Mesenchymal stem cell (in vitro differentiated cells and primary cell): ENCODE measurements at regions not wholly inside any gene's neighbourhood (a gene's known extent, or its start where the extent isn't known, plus 50 kb on each side); places are given as distances from the start of the nearest gene placed in this dataset.

Experiments used
- DNase-seq: peaks from one replicate; pipeline ENCODE4 v3.0.0-alpha.2; 2013
- H2AFZ ChIP-seq: one replicate; pipeline ENCODE4 v1.6.1; 2013; ENCODE audit warnings: low read depth, mild to moderate bottlenecking, control low read depth, inconsistent platforms, low read length, moderate library complexity
- H2AK5ac ChIP-seq: 2 replicates; pipeline ENCODE4 v1.6.1; 2013; ENCODE audit warnings: low read length, moderate library complexity, mild to moderate bottlenecking, inconsistent platforms; ENCODE audit not compliant: severe bottlenecking
- H2BK120ac ChIP-seq: one replicate; pipeline ENCODE4 v1.6.1; 2013; ENCODE audit warnings: low read depth, mild to moderate bottlenecking, inconsistent platforms, low read length, moderate library complexity
- H2BK12ac ChIP-seq, 2 experiments: one replicate each; pipeline ENCODE4 v1.6.1; 2013; ENCODE audit warnings: inconsistent platforms in 2 of 2, low read length in 2 of 2, mild to moderate bottlenecking in 2 of 2, moderate library complexity in 2 of 2, control low read depth in 1 of 2
- H2BK15ac ChIP-seq: one replicate; pipeline ENCODE4 v1.6.1; 2013; ENCODE audit warnings: mild to moderate bottlenecking, low read depth, inconsistent platforms; ENCODE audit not compliant: poor library complexity, severe bottlenecking
- H2BK5ac ChIP-seq: 2 replicates; pipeline ENCODE4 v1.6.1; 2013; ENCODE audit warnings: low read depth, mild to moderate bottlenecking, low read length, control low read depth, inconsistent platforms; ENCODE audit not compliant: poor library complexity, severe bottlenecking
- H3K14ac ChIP-seq, 2 experiments: one replicate each; pipeline ENCODE4 v1.6.1; 2013; ENCODE audit warnings: inconsistent platforms in 2 of 2, low read length in 2 of 2, control low read depth in 1 of 2, mild to moderate bottlenecking in 1 of 2, moderate library complexity in 1 of 2
- H3K18ac ChIP-seq, 2 experiments: one replicate each; pipeline ENCODE4 v1.6.1; 2013; ENCODE audit warnings: inconsistent platforms in 2 of 2, low read length in 2 of 2, control low read depth in 1 of 2, low read depth in 1 of 2, mild to moderate bottlenecking in 1 of 2
- H3K23ac ChIP-seq, 2 experiments: one replicate each; pipeline ENCODE4 v1.6.1; 2013; ENCODE audit warnings: inconsistent platforms in 2 of 2, low read length in 2 of 2, mild to moderate bottlenecking in 2 of 2, moderate library complexity in 2 of 2, control low read depth in 1 of 2
- H3K27ac ChIP-seq: 2 replicates; pipeline ENCODE4 v1.5.1; 2013; ENCODE audit warnings: mild to moderate bottlenecking, moderate library complexity, low read length, control low read depth, inconsistent platforms; ENCODE audit not compliant: poor library complexity, severe bottlenecking
- H3K27me3 ChIP-seq, 2 experiments: 2 replicates each; pipeline versions ENCODE4 v1.6.1 to v1.7.0; 2013; ENCODE audit warnings: low read length in 2 of 2, mild to moderate bottlenecking in 2 of 2, moderate library complexity in 2 of 2, control low read depth in 1 of 2, inconsistent platforms in 1 of 2; ENCODE audit not compliant: control insufficient read depth in 1 of 2, insufficient read depth in 1 of 2
- H3K36me3 ChIP-seq, 2 experiments: 2 replicates each; pipeline versions ENCODE4 v1.6.1 to v1.7.0; 2013; ENCODE audit warnings: low read length in 2 of 2, control low read depth in 1 of 2, inconsistent platforms in 1 of 2, low read depth in 1 of 2, mild to moderate bottlenecking in 1 of 2; ENCODE audit not compliant: insufficient read depth in 2 of 2, control insufficient read depth in 1 of 2
- H3K4ac ChIP-seq, 2 experiments: one replicate each; pipeline ENCODE4 v1.6.1; 2013; ENCODE audit warnings: inconsistent platforms in 2 of 2, low read length in 2 of 2, mild to moderate bottlenecking in 2 of 2, moderate library complexity in 2 of 2, control low read depth in 1 of 2, low read depth in 1 of 2
- H3K4me1 ChIP-seq: 2 replicates; pipeline ENCODE4 v1.6.1; 2013; ENCODE audit warnings: low read depth, low read length, control low read depth; ENCODE audit not compliant: control insufficient read depth, insufficient read depth
- H3K4me2 ChIP-seq: 2 replicates; pipeline ENCODE4 v1.6.1; 2013; ENCODE audit warnings: low read length, mild to moderate bottlenecking, inconsistent platforms; ENCODE audit not compliant: poor library complexity, severe bottlenecking
- H3K4me3 ChIP-seq, 2 experiments: 2 replicates each; pipeline versions ENCODE4 v1.5.1 to v1.7.0; 2013; ENCODE audit warnings: low read length in 2 of 2, mild to moderate bottlenecking in 2 of 2, control low read depth in 1 of 2, low read depth in 1 of 2; ENCODE audit not compliant: insufficient read depth in 1 of 2
- H3K79me1 ChIP-seq: replicated peaks from 2 replicates; pipeline ENCODE4 v1.6.1; 2013; ENCODE audit warnings: mild to moderate bottlenecking, control low read depth, low read length, inconsistent platforms; ENCODE audit not compliant: poor library complexity, severe bottlenecking
- H3K9ac ChIP-seq: 2 replicates; pipeline ENCODE4 v1.7.0; 2013; ENCODE audit warnings: mild to moderate bottlenecking, low read length, moderate library complexity
- H3K9me3 ChIP-seq: 2 replicates; pipeline ENCODE4 v1.7.0; 2013; ENCODE audit warnings: mild to moderate bottlenecking, low read length; ENCODE audit not compliant: control insufficient read depth
- H4K8ac ChIP-seq: one replicate; pipeline ENCODE4 v1.6.1; 2013; ENCODE audit warnings: inconsistent platforms, mild to moderate bottlenecking, low read length, moderate library complexity
- H4K91ac ChIP-seq: one replicate; pipeline ENCODE4 v1.6.1; 2013; ENCODE audit warnings: mild to moderate bottlenecking, low read length, inconsistent platforms
- WGBS: methylation state at CpG from one replicate; pipeline ENCODE4 v1.1.7; 2013; ENCODE audit warnings: mixed read lengths; 5-methylcytosine and 5-hydroxymethylcytosine counted together

- Histone ChIP-seq H3K23ac (no peak overlapping the region), H3K4me3 (no peak overlapping the region), H2BK15ac (peak overlapping the region; percentile 33), H2BK12ac (peak overlapping the region; percentile 12 to 52), H3K9ac (no peak overlapping the region), H3K27me3 (no peaks in the 10 kb centered on the region), H3K27ac (peak overlapping the region; percentile 50), H3K14ac (no peak overlapping the region), H2BK120ac (peak overlapping the region; percentile 52), H3K9me3 (no peaks in the 10 kb centered on the region), H3K79me1 (peaks cover 8% of the 10 kb centered on the region), H3K18ac (peak overlapping the region; percentile 25 to 55), H4K91ac (peak overlapping the region; percentile 35), H3K36me3 (no peaks in the 10 kb centered on the region), H4K8ac (no peak overlapping the region), H2AK5ac (peak overlapping the region; percentile 100), H3K4me1 (peaks cover 12% of the 10 kb centered on the region), H3K4me2 (no peak overlapping the region), H2BK5ac (peak overlapping the region; percentile 92), H2AFZ (no peak overlapping the region), H3K4ac (no peak overlapping the region)
- 90% methylated on average over 3 of the region's 3 CpGs for WGBS
- DNase-seq: no peak
Measured at GRCh38 chr12:75822416-75822815, 209.2 kb downstream of the PHLDA1 start.

- H3K79me1 ChIP-seq: peaks cover 8% of the 10 kb centered on the region
- H4K8ac ChIP-seq: no peak overlapping the region
- H3K36me3 ChIP-seq: no peaks in the 10 kb centered on the region
- DNase-seq: no peak
- no peak overlapping the region for H3K4me2 ChIP-seq
- no peak overlapping the region for H3K14ac ChIP-seq
- H2AK5ac ChIP-seq: peak overlapping the region; percentile 94
- H3K27me3 ChIP-seq: no peaks in the 10 kb centered on the region
- H2BK12ac ChIP-seq: no peak overlapping the region
- no peak overlapping the region for H2AFZ ChIP-seq
- WGBS: 97% methylated on average over 8 of the region's 10 CpGs
- peaks cover 13% of the 10 kb centered on the region for H3K4me1 ChIP-seq
- no peak overlapping the region for H2BK120ac ChIP-seq
- H3K4me3 ChIP-seq: peak overlapping the region in 1 of 2 experiments; percentile 18
- H3K4ac ChIP-seq: no peak overlapping the region
- H2BK15ac ChIP-seq: no peak overlapping the region
- peak overlapping the region; percentile 63 for H3K27ac ChIP-seq
- H3K9ac ChIP-seq: peak overlapping the region; percentile 72
- no peak overlapping the region for H4K91ac ChIP-seq
- H3K9me3 ChIP-seq: no peaks in the 10 kb centered on the region
- H3K23ac ChIP-seq: no peak overlapping the region
- H3K18ac ChIP-seq: no peak overlapping the region
- H2BK5ac ChIP-seq: no peak overlapping the region
Measured at GRCh38 chr12:75820848-75821578, 210.6 kb downstream of the PHLDA1 start.

- Histone ChIP-seq H2BK12ac (no peak overlapping the region), H3K4ac (no peak overlapping the region), H3K14ac (no peak overlapping the region), H3K79me1 (peaks cover 8% of the 10 kb centered on the region), H3K27ac (peak overlapping the region; percentile 37), H3K4me1 (peaks cover 15% of the 10 kb centered on the region), H3K23ac (no peak overlapping the region), H3K4me2 (no peak overlapping the region), H3K4me3 (no peak overlapping the region), H2BK15ac (no peak overlapping the region), H3K36me3 (no peaks in the 10 kb centered on the region), H3K9ac (peak overlapping the region; percentile 72), H2BK5ac (no peak overlapping the region), H4K8ac (no peak overlapping the region), H4K91ac (no peak overlapping the region), H3K18ac (no peak overlapping the region), H2AK5ac (no peak overlapping the region), H2BK120ac (no peak overlapping the region), H3K9me3 (no peaks in the 10 kb centered on the region), H2AFZ (no peak overlapping the region), H3K27me3 (no peaks in the 10 kb centered on the region)
- no peak for DNase-seq
Measured at GRCh38 chr12:75820071-75820470, 211.5 kb downstream of the PHLDA1 start.

GRCh38 chr12:75819512-75819911, 212.1 kb downstream of the PHLDA1 start:
- Histone ChIP-seq H2BK5ac (no peak overlapping the region), H3K4me3 (no peak overlapping the region), H3K27me3 (no peaks in the 10 kb centered on the region), H3K14ac (no peak overlapping the region), H3K4ac (no peak overlapping the region), H2BK120ac (no peak overlapping the region), H3K4me2 (no peak overlapping the region), H3K27ac (peak overlapping the region; percentile 74), H3K4me1 (peaks cover 16% of the 10 kb centered on the region), H2BK12ac (no peak overlapping the region), H3K36me3 (no peaks in the 10 kb centered on the region), H3K79me1 (peaks cover 8% of the 10 kb centered on the region), H4K8ac (no peak overlapping the region), H2BK15ac (no peak overlapping the region), H3K23ac (no peak overlapping the region), H2AFZ (no peak overlapping the region), H3K18ac (no peak overlapping the region), H3K9me3 (no peaks in the 10 kb centered on the region), H4K91ac (no peak overlapping the region), H2AK5ac (peak overlapping the region; percentile 58), H3K9ac (peak overlapping the region; percentile 72)
- no peak for DNase-seq
- 99% methylated on average over 5 of the region's 5 CpGs for WGBS
